GM19452 (cell line): ENCODE measurements at regions not wholly inside any gene's neighbourhood (a gene's known extent, or its start where the extent isn't known, plus 50 kb on each side); places are given as distances from the start of the nearest gene placed in this dataset.

Experiments
- ATAC-seq: cut with Tn5 transposase; IDR thresholded peaks from one replicate; pipeline ENCODE4 v1.9.1; 2021; ENCODE audit not compliant: unreplicated experiment

GRCh38 chr9:120221844-120222243 lies 358.1 kb downstream of the CDK5RAP2 start:
- no peak for ATAC-seq

GRCh38 chr9:120214332-120214731 lies 365.6 kb downstream of the CDK5RAP2 start:
- ATAC-seq: no peak

GRCh38 chr9:120212853-120213200 lies 367.1 kb downstream of the CDK5RAP2 start:
- no peak for ATAC-seq

GRCh38 chr9:120212153-120212852 lies 367.7 kb downstream of the CDK5RAP2 start:
- no peak for ATAC-seq

- ATAC-seq: no peak
Measured at GRCh38 chr9:120210274-120210673, 369.7 kb downstream of the CDK5RAP2 start.

GRCh38 chr9:120202856-120203654 lies 376.9 kb downstream of the CDK5RAP2 start:
- ATAC-seq: no peak

- ATAC-seq: no peak
Measured at GRCh38 chr9:120198027-120198426, 381.9 kb downstream of the CDK5RAP2 start.

- no peak for ATAC-seq
Measured at GRCh38 chr9:120197605-120198004, 382.4 kb downstream of the CDK5RAP2 start.

- ATAC-seq: no peak
Measured at GRCh38 chr9:120191141-120191540, 388.8 kb downstream of the CDK5RAP2 start.

- ATAC-seq: no peak
Measured at GRCh38 chr9:120187758-120188157, 392.2 kb downstream of the CDK5RAP2 start.

- no peak for ATAC-seq
Measured at GRCh38 chr9:120186276-120186675, 393.7 kb downstream of the CDK5RAP2 start.

GRCh38 chr9:120184266-120184665 lies 395.7 kb downstream of the CDK5RAP2 start:
- no peak for ATAC-seq

- no peak for ATAC-seq
Measured at GRCh38 chr9:120183615-120184014, 396.4 kb downstream of the CDK5RAP2 start.

GRCh38 chr9:120182011-120182410 lies 398.0 kb downstream of the CDK5RAP2 start:
- no peak for ATAC-seq

- ATAC-seq: no peak
Measured at GRCh38 chr9:120177121-120177520, 402.8 kb downstream of the CDK5RAP2 start.

GRCh38 chr9:120175031-120175430 lies 404.9 kb downstream of the CDK5RAP2 start:
- no peak for ATAC-seq

GRCh38 chr9:120161776-120162175 lies 418.2 kb downstream of the CDK5RAP2 start:
- no peak for ATAC-seq

GRCh38 chr9:120158221-120158620 lies 421.7 kb downstream of the CDK5RAP2 start:
- ATAC-seq: no peak

- ATAC-seq: no peak
Measured at GRCh38 chr9:120156376-120156775, 423.6 kb downstream of the CDK5RAP2 start.

GRCh38 chr9:120153258-120153657 lies 426.7 kb downstream of the CDK5RAP2 start:
- ATAC-seq: no peak

- no peak for ATAC-seq
Measured at GRCh38 chr9:120152295-120152694, 427.7 kb downstream of the CDK5RAP2 start.

- ATAC-seq: no peak
Measured at GRCh38 chr9:120151806-120152205, 428.2 kb downstream of the CDK5RAP2 start.
